ENCODE measurements at regions not wholly inside any gene's neighbourhood (a gene's known extent, or its start where the extent isn't known, plus 50 kb on each side); places are given as distances from the start of the nearest gene placed in this dataset.

DNA sequence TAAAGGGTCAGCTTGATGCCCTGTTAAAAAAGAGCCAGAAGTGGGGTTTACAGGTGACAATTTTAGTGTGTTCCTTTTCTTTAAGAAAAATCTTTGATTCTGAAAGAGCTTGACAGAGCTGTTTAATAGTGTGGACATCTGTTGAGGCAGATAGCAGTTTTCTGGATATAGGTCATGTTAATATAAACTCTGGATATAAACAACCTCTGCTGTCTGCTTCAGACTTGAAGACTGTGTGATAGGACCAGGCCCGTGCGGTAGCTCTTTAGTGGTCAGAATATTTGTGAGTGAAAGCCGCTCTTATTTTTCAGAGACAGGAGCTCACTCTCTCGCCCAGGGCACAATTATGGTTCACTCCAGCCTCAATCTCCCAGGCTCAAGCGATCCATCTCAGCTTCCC lies 439.9 kb upstream of the RGS6 start:
- TF ChIP-seq CTCF (conservative IDR thresholded peaks at IDR 0.05; ENCODE audit: low read depth, low read length), result no peak
- TF ChIP-seq USF2 (IDR thresholded peaks at IDR 0.05; ENCODE audit: low read depth, low read length), result no peak
- no peak for TF ChIP-seq POLR2A (IDR thresholded peaks at IDR 0.05; ENCODE audit: low read depth, low read length)
- TF ChIP-seq BHLHE40 (IDR thresholded peaks at IDR 0.05; ENCODE audit: low read depth, low read length), result peak; percentile 64; the same call in 1 of the 2 replicates
- TF ChIP-seq RAD21 (IDR thresholded peaks at IDR 0.05; ENCODE audit: low read length), result no peak
- no peak for TF ChIP-seq RFX5 (IDR thresholded peaks at IDR 0.05; ENCODE audit: low read depth, low read length)
- TF ChIP-seq RCOR1 (IDR thresholded peaks at IDR 0.05; ENCODE audit: insufficient replicate concordance, low read length), result no peak
- TF ChIP-seq NFE2L2 (IDR thresholded peaks at IDR 0.05; ENCODE audit: low read depth, low read length), result no peak
- TF ChIP-seq MXI1 (IDR thresholded peaks at IDR 0.05; ENCODE audit: borderline replicate concordance, low read depth, low read length), result no peak
- no peak for TF ChIP-seq MAZ (IDR thresholded peaks at IDR 0.05; ENCODE audit: borderline replicate concordance, low read depth, low read length)
- no peak for TF ChIP-seq SMC3 (IDR thresholded peaks at IDR 0.05; ENCODE audit: low read depth, low read length)
